ENCODE measurements at regions not wholly inside any gene's neighbourhood (a gene's known extent, or its start where the extent isn't known, plus 50 kb on each side); places are given as distances from the start of the nearest gene placed in this dataset.
"Not testable (repeated sequence)": the region's sequence is repeated elsewhere in the genome, so short reads cannot be mapped to it uniquely, and the experiment has no call there.

DNA sequence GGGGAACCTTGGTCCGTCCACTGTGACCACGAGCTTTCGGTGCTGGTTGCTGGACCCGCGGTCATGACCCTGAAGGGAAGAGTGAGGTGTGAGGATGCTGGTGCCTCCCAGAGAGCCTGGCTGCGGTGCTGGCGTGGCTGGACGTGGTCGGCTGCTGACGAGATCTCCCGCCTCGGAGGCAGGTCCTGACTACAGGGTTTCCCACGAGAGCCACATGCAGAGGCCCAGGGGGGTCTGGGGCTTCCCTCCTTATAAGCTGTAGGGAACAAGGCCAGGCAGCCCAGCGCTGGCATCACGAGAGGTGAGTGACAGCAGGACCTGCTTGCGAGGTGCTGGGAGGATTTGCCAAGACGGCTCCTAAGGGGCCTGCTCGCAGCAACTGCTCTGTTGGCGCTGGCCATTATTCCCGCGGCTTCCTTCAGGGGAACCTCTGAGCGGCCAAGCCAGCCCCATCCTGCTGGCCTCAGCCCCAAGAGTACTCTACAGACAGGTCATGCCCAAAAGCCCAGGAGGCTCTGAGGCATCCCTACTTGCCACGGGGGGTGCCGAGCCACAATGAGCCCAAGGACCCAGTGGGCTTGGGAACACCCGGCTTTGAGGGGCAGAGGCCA lies 134.8 kb downstream of the FOXL1 start:
- DNase-seq (ENCODE audit: low spot score) = no peak

DNA sequence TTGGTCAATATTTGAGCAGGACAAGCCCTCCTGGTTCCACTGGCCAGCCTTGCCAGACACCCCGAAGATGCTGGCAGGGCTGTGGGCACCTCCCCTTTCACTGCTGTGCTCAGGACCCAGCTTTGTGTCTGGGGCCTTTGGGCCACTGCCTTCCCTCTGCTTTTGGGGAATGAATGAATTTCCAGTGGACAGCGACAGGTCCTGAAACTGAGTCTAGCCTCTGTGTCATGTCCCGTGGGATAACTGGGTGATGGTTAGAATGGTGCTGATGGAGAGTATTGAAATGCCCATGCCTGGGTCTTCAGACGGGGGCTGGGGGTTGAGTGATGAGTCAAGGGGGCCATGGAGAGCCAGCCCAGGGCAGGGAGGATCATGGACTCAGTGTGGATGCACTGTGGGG lies 135.8 kb downstream of the FOXL1 start:
- no peak for DNase-seq (ENCODE audit: low spot score)

GRCh38 chr16:86716649-86717048 lies 138.3 kb downstream of the FOXL1 start:
- no peak for DNase-seq (ENCODE audit: low spot score)

GRCh38 chr16:86718118-86718517 lies 139.8 kb downstream of the FOXL1 start:
- no peak for DNase-seq (ENCODE audit: low spot score)

DNA sequence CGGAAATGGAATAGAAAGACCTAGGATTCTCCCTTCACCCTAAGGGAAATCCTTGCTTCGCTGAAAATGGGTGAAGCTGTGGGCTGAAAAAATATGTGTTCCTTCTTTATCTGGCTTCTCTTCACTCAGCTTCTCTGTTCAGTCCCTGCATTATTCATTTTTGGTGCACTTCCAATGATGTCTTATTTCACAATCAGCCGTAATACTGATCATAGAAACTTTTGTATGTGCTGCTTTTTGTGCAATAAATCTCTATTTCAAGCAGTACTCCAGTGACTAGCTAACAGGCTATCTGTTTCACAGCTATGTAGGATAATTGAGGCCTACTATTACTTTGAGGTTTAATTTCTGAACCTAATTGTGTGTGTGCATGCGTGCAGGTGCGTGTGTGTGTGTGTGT lies 144.6 kb downstream of the FOXL1 start:
- DNase-seq (ENCODE audit: low spot score) = peak; percentile 53

DNA sequence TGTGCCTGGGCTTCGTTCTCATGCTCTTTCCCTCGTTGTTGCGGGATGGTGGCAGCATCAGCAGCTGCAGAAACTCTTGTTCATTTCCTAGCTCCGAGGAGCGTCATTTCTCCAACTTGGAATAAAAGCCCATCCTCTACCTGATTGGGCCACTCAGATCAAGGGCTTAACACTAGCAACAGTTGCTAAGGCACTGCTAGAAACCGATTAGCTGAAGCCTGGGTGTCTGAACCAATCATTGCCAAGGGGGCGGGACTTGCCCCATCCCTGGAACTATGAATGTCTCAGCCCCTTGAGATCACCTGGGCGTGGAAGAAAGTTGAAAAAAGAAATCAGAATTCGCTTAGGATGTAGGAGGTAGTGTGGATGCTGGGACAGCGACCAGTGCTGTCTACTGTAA lies 145.3 kb downstream of the FOXL1 start:
- no peak for DNase-seq (ENCODE audit: low spot score)

DNA sequence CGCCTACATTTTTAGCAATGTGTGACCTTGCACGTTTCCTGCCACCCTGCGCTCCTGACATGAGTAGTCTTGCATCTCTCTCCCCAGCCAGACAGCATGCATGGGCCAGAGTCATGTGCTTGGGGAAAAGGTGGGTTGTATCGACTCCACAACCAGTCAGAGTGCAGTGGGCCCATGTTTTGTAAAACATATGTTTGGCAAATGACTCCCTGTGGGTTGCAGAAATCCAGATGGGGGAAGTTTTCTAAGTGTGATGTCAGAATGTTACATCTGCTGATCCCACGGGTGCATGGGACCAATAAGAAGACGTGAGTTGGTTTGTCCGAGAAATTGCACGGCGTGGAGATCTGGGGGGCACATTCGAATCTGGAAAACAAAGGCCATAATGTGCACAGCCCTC lies 147.1 kb downstream of the FOXL1 start:
- no peak for DNase-seq (ENCODE audit: low spot score)

- no peak for DNase-seq (ENCODE audit: low spot score)
Measured at GRCh38 chr16:86726340-86726739, 148.0 kb downstream of the FOXL1 start.

DNA sequence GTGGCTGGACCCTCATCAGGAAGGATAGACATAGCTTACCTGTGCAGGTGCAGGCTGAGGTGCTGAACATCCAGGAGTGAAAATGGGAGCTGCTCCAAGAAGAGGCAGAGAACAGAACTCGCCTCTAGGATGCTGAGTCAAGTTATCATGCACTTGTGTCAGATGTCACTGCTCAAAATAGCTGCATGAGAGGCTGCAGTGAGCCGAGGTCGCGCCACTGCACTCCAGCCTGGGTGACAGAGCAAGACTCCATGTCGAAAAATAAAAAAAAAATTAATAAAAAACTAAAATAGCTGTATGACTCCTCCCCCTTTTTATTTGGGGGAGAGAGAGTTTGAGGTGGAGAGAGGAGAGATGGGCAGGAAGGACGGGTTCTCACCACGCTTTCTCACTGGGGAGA lies 148.8 kb downstream of the FOXL1 start:
- no peak for DNase-seq (ENCODE audit: low spot score)

GRCh38 chr16:86727632-86728031 lies 149.3 kb downstream of the FOXL1 start:
- no peak for DNase-seq (ENCODE audit: low spot score)

- DNase-seq (ENCODE audit: low spot score) = no peak
Measured at GRCh38 chr16:86729686-86730085, 151.3 kb downstream of the FOXL1 start.

DNA sequence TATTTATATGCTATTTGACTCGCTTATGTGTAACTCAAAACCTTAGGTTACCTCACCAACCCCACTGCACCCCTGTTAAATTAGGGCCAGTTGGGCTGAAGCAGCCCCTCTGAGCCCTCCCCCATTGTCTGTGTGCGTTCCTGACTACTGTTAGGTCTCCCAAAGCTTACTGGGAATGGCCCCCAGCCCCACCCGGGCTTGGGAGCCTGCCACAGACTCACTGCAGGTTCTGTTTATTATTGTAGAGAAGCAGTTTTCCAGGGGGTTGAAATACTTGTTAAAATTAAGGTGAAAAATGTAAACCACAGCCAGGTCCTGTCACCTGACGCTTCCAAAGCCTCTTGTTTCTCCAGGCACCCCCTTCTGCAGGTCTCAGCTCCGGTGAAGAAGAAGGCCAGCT lies 151.7 kb downstream of the FOXL1 start:
- DNase-seq (ENCODE audit: low spot score) = no peak

- no peak for DNase-seq (ENCODE audit: low spot score)
Measured at GRCh38 chr16:86730597-86730996, 152.2 kb downstream of the FOXL1 start.

GRCh38 chr16:86732621-86733295 lies 154.4 kb downstream of the FOXL1 start:
- no peak for DNase-seq (ENCODE audit: low spot score)

GRCh38 chr16:86733546-86734254 lies 155.4 kb downstream of the FOXL1 start:
- DNase-seq (ENCODE audit: low spot score) = no peak

- no peak for DNase-seq (ENCODE audit: low spot score)
Measured at GRCh38 chr16:86734543-86735460, 156.5 kb downstream of the FOXL1 start.

DNA sequence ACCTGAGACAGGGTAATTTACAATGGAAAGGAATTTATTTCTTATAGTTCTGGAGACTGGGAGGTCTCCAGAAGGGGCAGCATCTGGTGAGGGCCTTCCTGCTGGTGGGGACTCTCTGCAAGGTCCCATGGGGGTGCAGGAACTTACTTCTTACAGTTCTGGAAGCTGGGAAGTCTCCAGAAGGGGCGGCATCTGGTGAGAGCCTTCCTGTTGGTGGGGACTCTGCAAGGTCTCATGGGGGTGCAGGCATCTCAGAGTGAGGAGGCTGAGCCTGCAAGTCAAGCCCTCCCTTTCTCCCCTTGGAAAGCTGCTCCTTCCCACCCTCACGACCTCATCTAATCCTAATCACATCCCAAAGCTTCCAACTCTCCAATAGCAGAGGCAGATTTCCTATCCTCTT lies 157.4 kb downstream of the FOXL1 start:
- DNase-seq (ENCODE audit: low spot score) = no peak

DNA sequence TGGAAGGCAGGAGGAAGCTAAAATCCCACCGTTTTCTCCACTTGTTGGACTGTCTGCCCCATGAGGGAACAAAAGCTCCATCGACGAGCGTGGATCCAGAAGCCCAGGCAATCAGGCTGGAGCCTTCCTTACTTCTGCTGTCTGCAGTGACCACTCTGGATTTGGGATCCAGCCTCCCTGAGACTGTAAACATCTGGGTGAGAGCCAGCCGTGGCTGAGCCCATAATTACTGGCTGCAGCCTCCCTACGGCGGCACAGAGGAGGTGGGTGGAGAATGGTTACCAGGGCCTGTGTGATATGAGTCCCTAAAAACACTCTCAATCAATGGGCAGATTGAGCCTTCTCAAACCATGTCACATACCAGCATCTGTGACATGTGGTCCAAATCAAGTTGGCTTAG lies 158.2 kb downstream of the FOXL1 start:
- no peak for DNase-seq (ENCODE audit: low spot score)

- DNase-seq (ENCODE audit: low spot score) = no peak
Measured at GRCh38 chr16:86737083-86737482, 158.7 kb downstream of the FOXL1 start.

GRCh38 chr16:86738322-86738721 lies 160.0 kb downstream of the FOXL1 start:
- not testable (repeated sequence) for DNase-seq (ENCODE audit: low spot score)

GRCh38 chr16:86739178-86739577 lies 160.8 kb downstream of the FOXL1 start:
- DNase-seq (ENCODE audit: low spot score) = no peak

GRCh38 chr16:86739808-86740207 lies 161.5 kb downstream of the FOXL1 start:
- DNase-seq (ENCODE audit: low spot score) = no peak
